GM12878 (cell line): ENCODE measurements at regions not wholly inside any gene's neighbourhood (a gene's known extent, or its start where the extent isn't known, plus 50 kb on each side); places are given as distances from the start of the nearest gene placed in this dataset.

Source experiments
- ATAC-seq: fragments of 200-7000 bp; cut with Tn5 transposase; 3 replicates; pipeline ENCODE4 v1.9.1; 2020; ENCODE audit warnings: mild to moderate bottlenecking, moderate library complexity
- BruUV-seq: library from RNA; stranded (reverse); fragments of 400-500 nt; replicated peaks from 2 replicates; lab custom pipeline; 2021; lab: Mats Ljungman, UMichigan
- CTCF ChIA-PET: fragments of 300-600 bp; sonication (Branson Sonifier 250); formaldehyde crosslinking; extraction: SDS; loops from one replicate; lab custom pipeline; 2021; ENCODE audit warnings: inconsistent platforms; lab: Yijun Ruan, JAX
- POLR2A ChIA-PET: fragments of 350-600 bp; formaldehyde crosslinking; extraction: SDS; loops from one replicate; lab custom pipeline; 2021; ENCODE audit warnings: inconsistent platforms; lab: Charles Lee
- RAD21 ChIA-PET: fragments of 300-600 bp; sonication (Branson Sonifier 250); formaldehyde crosslinking; loops from one replicate; lab custom pipeline; 2023; ENCODE audit warnings: antibody characterized with exemption; ENCODE audit not compliant: unreplicated experiment; lab: Charles Lee
- SMC1A ChIA-PET: fragments of 300-600 bp; sonication (Branson Sonifier 250); formaldehyde crosslinking; loops from one replicate; lab custom pipeline; 2023; ENCODE audit not compliant: unreplicated experiment, uncharacterized antibody; lab: Charles Lee
- DNase-seq: peaks from one replicate; pipeline ENCODE4 v3.0.0-alpha.2; 2011; ENCODE audit warnings: low read depth, low spot score
- FAIRE-seq: peaks from 3 replicates; lab custom pipeline; 2011; peaks lifted over from hg19 to GRCh38; lab: Jason Lieb, UNC
- H2AFZ ChIP-seq: 2 replicates; pipeline ENCODE4 v1.6.0; 2011; ENCODE audit warnings: low read depth, low read length, control low read depth; ENCODE audit not compliant: control insufficient read depth
- H3K27ac ChIP-seq: 2 replicates; pipeline ENCODE4 v1.5.1; 2011; ENCODE audit warnings: control low read depth; ENCODE audit not compliant: control insufficient read depth, insufficient read depth
- H3K27me3 ChIP-seq, 2 experiments: replicated peaks in 1 of 2; 2 replicates each; pipeline versions ENCODE4 v1.6.0 to v1.6.1; 2011; ENCODE audit warnings: low read length in 1 of 2; ENCODE audit not compliant: control insufficient read depth in 2 of 2, insufficient read depth in 2 of 2
- H3K36me3 ChIP-seq, 2 experiments: 2 replicates each; pipeline ENCODE4 v1.5.1; 2011; ENCODE audit warnings: low read length in 1 of 2; ENCODE audit not compliant: control insufficient read depth in 2 of 2, insufficient read depth in 2 of 2
- H3K4me1 ChIP-seq: 2 replicates; pipeline ENCODE4 v1.6.1; 2011; ENCODE audit warnings: mild to moderate bottlenecking, low read length, moderate library complexity, mixed read lengths; ENCODE audit not compliant: control insufficient read depth, insufficient read depth
- H3K4me2 ChIP-seq: 2 replicates; pipeline ENCODE4 v1.6.0; 2011; ENCODE audit warnings: control low read depth; ENCODE audit not compliant: control insufficient read depth, insufficient read depth
- H3K4me3 ChIP-seq: fragments of 200-600 bp; sonication (generic); 2 replicates; pipeline ENCODE4 v1.5.1; 2016
- H3K79me2 ChIP-seq: 2 replicates; pipeline ENCODE4 v1.6.0; 2011; ENCODE audit warnings: low read length; ENCODE audit not compliant: control insufficient read depth, insufficient read depth
- H3K9ac ChIP-seq: 2 replicates; pipeline ENCODE4 v1.8.0; 2011; ENCODE audit warnings: low read length, control low read depth, mixed read lengths; ENCODE audit not compliant: control insufficient read depth, insufficient read depth
- H3K9me3 ChIP-seq: replicated peaks from 3 replicates; pipeline ENCODE4 v1.5.1; 2011; ENCODE audit warnings: mild to moderate bottlenecking, low read length; ENCODE audit not compliant: control insufficient read depth, insufficient read depth
- H4K20me1 ChIP-seq: 2 replicates; pipeline ENCODE4 v1.6.0; 2011; ENCODE audit not compliant: control insufficient read depth, insufficient read depth
- BCL3 ChIP-seq: IDR thresholded peaks from 2 replicates; pipeline ENCODE4 v1.6.1; 2011; ENCODE audit warnings: borderline replicate concordance, low read depth, mild to moderate bottlenecking, moderate library complexity, low read length; ENCODE audit not compliant: insufficient read depth, poor library complexity, severe bottlenecking
- BRCA1 ChIP-seq: IDR thresholded peaks from 2 replicates; pipeline ENCODE4 v1.6.1; 2011; ENCODE audit warnings: low read depth, low read length, improper control_type of control experiment
- CHD1 ChIP-seq: IDR thresholded peaks from 2 replicates; pipeline ENCODE4 v1.6.1; 2012; ENCODE audit warnings: low read depth, low read length, improper control_type of control experiment
- CREM ChIP-seq: IDR thresholded peaks from 2 replicates; pipeline ENCODE4 v1.6.1; 2014; ENCODE audit warnings: antibody characterized with exemption, low read depth
- EED ChIP-seq: sonication (generic); IDR thresholded peaks from 2 replicates; pipeline ENCODE4 v1.6.1; 2016; ENCODE audit warnings: antibody characterized with exemption, low read depth
- EGR1 ChIP-seq, 2 experiments: IDR thresholded peaks; 1 replicate in 1 of 2; 2 replicates in 1 of 2; pipeline ENCODE4 v1.6.1; 2011 to 2012; ENCODE audit warnings: low read depth in 2 of 2, low read length in 2 of 2, borderline replicate concordance in 1 of 2, mild to moderate bottlenecking in 1 of 2, moderate library complexity in 1 of 2
- HDAC6 ChIP-seq: fragments of 200-600 bp; sonication (generic); IDR thresholded peaks from one replicate; pipeline ENCODE4 v1.8.0; 2017; ENCODE audit warnings: antibody characterized with exemption; ENCODE audit not compliant: unreplicated experiment
- IKZF2 ChIP-seq, 2 experiments: fragments of 450-650 bp; IDR thresholded peaks; 2 replicates each; pipeline ENCODE4 v1.6.1; 2017; ENCODE audit warnings: mild to moderate bottlenecking in 2 of 2, moderate library complexity in 2 of 2
- JUNB ChIP-seq: IDR thresholded peaks from 2 replicates; pipeline ENCODE4 v1.6.1; 2016; ENCODE audit warnings: antibody characterized with exemption, mild to moderate bottlenecking
- LARP7 ChIP-seq: fragments of 450-650 bp; IDR thresholded peaks from 2 replicates; pipeline ENCODE4 v1.6.1; 2017; ENCODE audit warnings: mild to moderate bottlenecking
- MXI1 ChIP-seq: fragments of 150-350 bp; IDR thresholded peaks from 2 replicates; pipeline ENCODE4 v1.6.1; 2011; ENCODE audit warnings: low read depth, mild to moderate bottlenecking, inconsistent platforms, low read length, improper control_type of control experiment
- NFYA ChIP-seq: IDR thresholded peaks from 2 replicates; pipeline ENCODE4 v1.6.1; 2011; ENCODE audit warnings: low read depth, mild to moderate bottlenecking, low read length, improper control_type of control experiment, borderline replicate concordance
- NRF1 ChIP-seq: conservative IDR thresholded peaks from 2 replicates; pipeline ENCODE4 v1.6.1; 2011; ENCODE audit warnings: mild to moderate bottlenecking, low read depth, low read length, improper control_type of control experiment
- RBBP5 ChIP-seq: fragments of 200-600 bp; sonication (generic); conservative IDR thresholded peaks from 2 replicates; pipeline ENCODE4 v1.6.1; 2016
- RELA ChIP-seq: fragments of 450-650 bp; IDR thresholded peaks from 2 replicates; pipeline ENCODE4 v1.8.0; 2014; ENCODE audit warnings: borderline replicate concordance; ENCODE audit not compliant: partially characterized antibody
- SUZ12 ChIP-seq: fragments of 200-600 bp; sonication (generic); IDR thresholded peaks from one replicate; pipeline ENCODE4 v1.6.1; 2018; ENCODE audit warnings: antibody characterized with exemption, mild to moderate bottlenecking; ENCODE audit not compliant: unreplicated experiment
- ZNF384 ChIP-seq: IDR thresholded peaks from 2 replicates; pipeline ENCODE4 v1.6.1; 2012; ENCODE audit warnings: low read depth, mild to moderate bottlenecking, low read length, improper control_type of control experiment, borderline replicate concordance
- WGBS: methylation state at CpG from one replicate; pipeline ENCODE4 v1.1.6; 2016; ENCODE audit warnings: low lambda C conversion rate; ENCODE audit not compliant: insufficient replicate concordance, insufficient coverage; ENCODE audit errors: missing lambda C conversion rate; 5-methylcytosine and 5-hydroxymethylcytosine counted together
- in situ Hi-C: fragments of 300-500 bp; cut with MboI; formaldehyde crosslinking; loops from 9 replicates; pipeline ENCODE4 v1.14.3; 2018; ENCODE audit warnings: mixed read lengths
- intact Hi-C: fragments of 100-400 bp; cut with micrococcal nuclease; formaldehyde crosslinking; loops from one replicate; pipeline ENCODE4 v1.14.2; 2022; ENCODE audit not compliant: unreplicated experiment
- TF ChIP-seq, protein P1 (sequence below): fragments of 450-650 bp; IDR thresholded peaks from 2 replicates; pipeline ENCODE4 v1.6.1; 2017; ENCODE audit warnings: mild to moderate bottlenecking, moderate library complexity
- TF ChIP-seq, protein P2 (sequence below): IDR thresholded peaks from 2 replicates; pipeline ENCODE4 v1.6.1; 2011; ENCODE audit warnings: borderline replicate concordance, low read depth, mild to moderate bottlenecking, moderate library complexity, mixed read lengths, low read length; ENCODE audit not compliant: insufficient read depth; ENCODE audit errors: extremely low read length

- BruUV-seq: no TSS peak
- no peak for ATAC-seq
- ChIA-PET CTCF (no interaction called here), RAD21 (no interaction called here), SMC1A (no interaction called here), POLR2A (no interaction called here)
- no peak overlapping the region for H3K27ac ChIP-seq
- no peak overlapping the region for H3K9ac ChIP-seq
- TF ChIP-seq ZNF384 (no peak), NRF1 (no peak), MXI1 (no peak), HDAC6 (no peak), CHD1 (no peak), LARP7 (no peak), SUZ12 (no peak), CREM (no peak), BCL3 (no peak), EGR1 (IDR thresholded peaks at IDR 0.05; ENCODE audit: borderline replicate concordance in 1 of 2, low read depth in 2 of 2, low read length in 2 of 2) (no peak), JUNB (no peak), RELA (no peak), BRCA1 (no peak), IKZF2 (IDR thresholded peaks at IDR 0.05) (no peak), RBBP5 (no peak), NFYA (no peak), EED (no peak)
- TF ChIP-seq, protein P1, sequence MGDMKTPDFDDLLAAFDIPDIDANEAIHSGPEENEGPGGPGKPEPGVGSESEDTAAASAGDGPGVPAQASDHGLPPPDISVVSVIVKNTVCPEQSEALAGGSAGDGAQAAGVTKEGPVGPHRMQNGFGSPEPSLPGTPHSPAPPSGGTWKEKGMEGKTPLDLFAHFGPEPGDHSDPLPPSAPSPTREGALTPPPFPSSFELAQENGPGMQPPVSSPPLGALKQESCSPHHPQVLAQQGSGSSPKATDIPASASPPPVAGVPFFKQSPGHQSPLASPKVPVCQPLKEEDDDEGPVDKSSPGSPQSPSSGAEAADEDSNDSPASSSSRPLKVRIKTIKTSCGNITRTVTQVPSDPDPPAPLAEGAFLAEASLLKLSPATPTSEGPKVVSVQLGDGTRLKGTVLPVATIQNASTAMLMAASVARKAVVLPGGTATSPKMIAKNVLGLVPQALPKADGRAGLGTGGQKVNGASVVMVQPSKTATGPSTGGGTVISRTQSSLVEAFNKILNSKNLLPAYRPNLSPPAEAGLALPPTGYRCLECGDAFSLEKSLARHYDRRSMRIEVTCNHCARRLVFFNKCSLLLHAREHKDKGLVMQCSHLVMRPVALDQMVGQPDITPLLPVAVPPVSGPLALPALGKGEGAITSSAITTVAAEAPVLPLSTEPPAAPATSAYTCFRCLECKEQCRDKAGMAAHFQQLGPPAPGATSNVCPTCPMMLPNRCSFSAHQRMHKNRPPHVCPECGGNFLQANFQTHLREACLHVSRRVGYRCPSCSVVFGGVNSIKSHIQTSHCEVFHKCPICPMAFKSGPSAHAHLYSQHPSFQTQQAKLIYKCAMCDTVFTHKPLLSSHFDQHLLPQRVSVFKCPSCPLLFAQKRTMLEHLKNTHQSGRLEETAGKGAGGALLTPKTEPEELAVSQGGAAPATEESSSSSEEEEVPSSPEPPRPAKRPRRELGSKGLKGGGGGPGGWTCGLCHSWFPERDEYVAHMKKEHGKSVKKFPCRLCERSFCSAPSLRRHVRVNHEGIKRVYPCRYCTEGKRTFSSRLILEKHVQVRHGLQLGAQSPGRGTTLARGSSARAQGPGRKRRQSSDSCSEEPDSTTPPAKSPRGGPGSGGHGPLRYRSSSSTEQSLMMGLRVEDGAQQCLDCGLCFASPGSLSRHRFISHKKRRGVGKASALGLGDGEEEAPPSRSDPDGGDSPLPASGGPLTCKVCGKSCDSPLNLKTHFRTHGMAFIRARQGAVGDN: no peak
- TF ChIP-seq, protein P2, sequence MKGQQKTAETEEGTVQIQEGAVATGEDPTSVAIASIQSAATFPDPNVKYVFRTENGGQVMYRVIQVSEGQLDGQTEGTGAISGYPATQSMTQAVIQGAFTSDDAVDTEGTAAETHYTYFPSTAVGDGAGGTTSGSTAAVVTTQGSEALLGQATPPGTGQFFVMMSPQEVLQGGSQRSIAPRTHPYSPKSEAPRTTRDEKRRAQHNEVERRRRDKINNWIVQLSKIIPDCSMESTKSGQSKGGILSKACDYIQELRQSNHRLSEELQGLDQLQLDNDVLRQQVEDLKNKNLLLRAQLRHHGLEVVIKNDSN: no peak
- H3K9me3 ChIP-seq: no peaks in the 10 kb centered on the region; the same call in 2 of the 3 replicates
- in situ Hi-C loops (no loop called here), intact Hi-C loops (no loop called here)
- FAIRE-seq: no peak
- no peaks in the 10 kb centered on the region for H3K27me3 ChIP-seq
- no peaks in the 10 kb centered on the region for H3K36me3 ChIP-seq
- no peak overlapping the region for H3K4me3 ChIP-seq
- no peak for DNase-seq
- H3K4me1 ChIP-seq: no peaks in the 10 kb centered on the region
- no peak overlapping the region for H3K4me2 ChIP-seq
- no peaks in the 10 kb centered on the region for H4K20me1 ChIP-seq
- H2AFZ ChIP-seq: no peak overlapping the region
- WGBS: 25% methylated on average over 12 of the region's 12 CpGs
- H3K79me2 ChIP-seq: no peaks in the 10 kb centered on the region
These were observed 120.3 kb upstream of the SPATA31C2 start for GRCh38 chr9:88258601-88259000.
